ENCODE measurements at regions not wholly inside any gene's neighbourhood (a gene's known extent, or its start where the extent isn't known, plus 50 kb on each side); places are given as distances from the start of the nearest gene placed in this dataset.

DNA sequence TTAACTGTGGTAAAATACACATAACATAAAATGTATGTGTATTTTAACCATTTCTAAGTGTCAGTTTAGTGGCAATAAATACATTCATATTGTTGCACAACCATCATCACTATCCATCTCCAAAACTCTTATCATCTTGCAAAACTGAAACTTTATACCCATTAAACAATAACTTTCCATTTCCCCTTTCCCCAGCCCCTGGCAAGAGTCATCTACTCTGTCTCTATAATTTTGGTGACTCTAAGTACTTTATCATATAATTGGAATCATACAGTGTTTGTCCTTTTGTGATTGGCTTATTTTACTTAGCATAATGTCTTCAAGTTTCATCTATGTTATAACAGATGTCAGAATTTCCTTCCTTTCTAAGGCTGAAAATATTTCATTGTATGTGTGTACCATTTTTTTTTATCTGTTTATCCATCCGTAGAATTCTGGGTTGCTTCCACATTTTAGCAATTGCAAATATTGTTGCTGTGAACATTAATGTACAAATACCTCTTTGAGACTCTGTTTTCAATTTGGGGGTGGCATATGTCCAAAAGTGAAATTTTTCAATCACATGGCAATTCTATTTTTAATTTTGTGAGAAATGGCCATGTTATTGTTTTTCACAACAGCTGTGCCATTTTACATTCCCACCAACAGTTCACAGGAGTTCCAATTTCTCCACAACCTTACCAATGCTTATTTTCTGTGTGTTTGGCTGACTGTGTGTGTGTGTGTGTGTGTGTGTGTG lies 153.9 kb upstream of the GORAB start:
- no peaks in the 10 kb centered on the region for H3K27me3 ChIP-seq (ENCODE audit: low read depth, low read length)
- no peak overlapping the region for H3K4me3 ChIP-seq (ENCODE audit: low read length)
- H3K27ac ChIP-seq (ENCODE audit: low read length) = no peak overlapping the region
- H3K4me1 ChIP-seq (ENCODE audit: low read length) = no peaks in the 10 kb centered on the region
- no peaks in the 10 kb centered on the region for H3K79me2 ChIP-seq (ENCODE audit: low read length)
- TF ChIP-seq, protein P1, sequence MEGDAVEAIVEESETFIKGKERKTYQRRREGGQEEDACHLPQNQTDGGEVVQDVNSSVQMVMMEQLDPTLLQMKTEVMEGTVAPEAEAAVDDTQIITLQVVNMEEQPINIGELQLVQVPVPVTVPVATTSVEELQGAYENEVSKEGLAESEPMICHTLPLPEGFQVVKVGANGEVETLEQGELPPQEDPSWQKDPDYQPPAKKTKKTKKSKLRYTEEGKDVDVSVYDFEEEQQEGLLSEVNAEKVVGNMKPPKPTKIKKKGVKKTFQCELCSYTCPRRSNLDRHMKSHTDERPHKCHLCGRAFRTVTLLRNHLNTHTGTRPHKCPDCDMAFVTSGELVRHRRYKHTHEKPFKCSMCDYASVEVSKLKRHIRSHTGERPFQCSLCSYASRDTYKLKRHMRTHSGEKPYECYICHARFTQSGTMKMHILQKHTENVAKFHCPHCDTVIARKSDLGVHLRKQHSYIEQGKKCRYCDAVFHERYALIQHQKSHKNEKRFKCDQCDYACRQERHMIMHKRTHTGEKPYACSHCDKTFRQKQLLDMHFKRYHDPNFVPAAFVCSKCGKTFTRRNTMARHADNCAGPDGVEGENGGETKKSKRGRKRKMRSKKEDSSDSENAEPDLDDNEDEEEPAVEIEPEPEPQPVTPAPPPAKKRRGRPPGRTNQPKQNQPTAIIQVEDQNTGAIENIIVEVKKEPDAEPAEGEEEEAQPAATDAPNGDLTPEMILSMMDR (IDR thresholded peaks at IDR 0.05; ENCODE audit: low read depth, low read length) = no peak
- H2AFZ ChIP-seq (ENCODE audit: low read depth, low read length) = no peak overlapping the region
- no peak overlapping the region for H3K9ac ChIP-seq (ENCODE audit: low read length)
- H3K9me3 ChIP-seq (ENCODE audit: insufficient read depth, low read length) = no peaks in the 10 kb centered on the region
- no peak overlapping the region for H3K4me2 ChIP-seq (ENCODE audit: low read length)
- H4K20me1 ChIP-seq (ENCODE audit: insufficient read depth, low read length) = no peaks in the 10 kb centered on the region
- H3K36me3 ChIP-seq (replicated peaks; ENCODE audit: low read depth, low read length) = no peaks in the 10 kb centered on the region

DNA sequence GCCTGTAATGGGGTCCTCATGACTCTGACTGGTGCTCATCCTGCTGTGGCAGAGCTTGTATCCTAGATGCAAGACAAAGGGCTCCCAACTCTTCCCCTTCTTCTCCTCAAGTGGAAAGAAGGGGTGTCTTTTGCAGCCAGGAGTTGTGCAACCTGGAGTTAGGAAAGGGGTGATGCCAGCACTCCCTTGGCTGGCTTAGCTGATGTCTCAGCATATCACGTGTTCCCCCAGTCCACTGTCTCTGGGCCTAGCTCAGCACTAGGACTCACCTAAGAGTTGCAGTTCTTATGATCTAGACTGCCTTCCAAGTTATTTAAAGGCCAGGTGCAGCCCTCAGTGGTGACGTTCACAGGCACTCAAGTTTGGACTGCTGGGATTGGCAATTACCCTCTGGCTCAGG lies 146.2 kb upstream of the GORAB start:
- TF ChIP-seq, protein P1 (IDR thresholded peaks at IDR 0.05; ENCODE audit: low read depth, low read length) = no peak
- no peak for TF ChIP-seq EZH2phosphoT487 (IDR thresholded peaks at IDR 0.05; ENCODE audit: low read depth)
- H2AFZ ChIP-seq (ENCODE audit: low read depth, low read length) = no peak overlapping the region
- peaks cover 3% of the 10 kb centered on the region; the same call in 1 of the 2 replicates for H3K4me1 ChIP-seq (ENCODE audit: low read length)
- no peak overlapping the region for H3K9ac ChIP-seq (ENCODE audit: low read length)
- H3K9me3 ChIP-seq (ENCODE audit: insufficient read depth, low read length) = no peaks in the 10 kb centered on the region
- H3K27me3 ChIP-seq (ENCODE audit: low read depth, low read length) = no peaks in the 10 kb centered on the region
- H3K4me3 ChIP-seq (ENCODE audit: low read length) = no peak overlapping the region
- H3K27ac ChIP-seq (ENCODE audit: low read length) = no peak overlapping the region
- H3K79me2 ChIP-seq (ENCODE audit: low read length) = no peaks in the 10 kb centered on the region
- H3K4me2 ChIP-seq (ENCODE audit: low read length) = no peak overlapping the region
- no peaks in the 10 kb centered on the region for H3K36me3 ChIP-seq (replicated peaks; ENCODE audit: low read depth, low read length)
- H4K20me1 ChIP-seq (ENCODE audit: insufficient read depth, low read length) = no peaks in the 10 kb centered on the region

DNA sequence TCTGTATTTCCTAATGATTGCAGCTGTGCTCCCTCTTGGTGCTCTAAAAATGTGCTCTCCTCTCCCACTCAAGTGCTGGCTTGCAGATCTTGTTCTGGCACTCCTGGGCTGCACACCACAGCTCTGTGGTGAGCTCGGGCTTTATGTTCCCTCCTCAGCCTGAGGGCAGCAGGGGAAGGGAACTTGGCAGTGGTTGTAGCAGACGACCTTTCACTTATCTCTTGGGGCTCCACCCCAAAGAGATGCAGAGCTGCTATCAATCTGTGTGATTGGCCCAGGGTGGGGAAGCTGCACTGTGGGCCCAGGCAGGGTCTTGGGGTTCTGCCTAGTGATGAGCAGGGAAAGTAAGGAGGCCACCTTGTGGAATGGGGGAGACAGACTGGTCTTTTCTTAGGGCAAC lies 143.5 kb upstream of the GORAB start:
- H3K9ac ChIP-seq (ENCODE audit: low read length) = no peak overlapping the region
- H3K27ac ChIP-seq (ENCODE audit: low read length) = no peak overlapping the region
- no peak for TF ChIP-seq EZH2phosphoT487 (IDR thresholded peaks at IDR 0.05; ENCODE audit: low read depth)
- TF ChIP-seq, protein P1 (IDR thresholded peaks at IDR 0.05; ENCODE audit: low read depth, low read length) = no peak
- H2AFZ ChIP-seq (ENCODE audit: low read depth, low read length) = no peak overlapping the region
- H3K79me2 ChIP-seq (ENCODE audit: low read length) = no peaks in the 10 kb centered on the region
- no peaks in the 10 kb centered on the region for H3K9me3 ChIP-seq (ENCODE audit: insufficient read depth, low read length)
- no peaks in the 10 kb centered on the region for H4K20me1 ChIP-seq (ENCODE audit: insufficient read depth, low read length)
- H3K4me1 ChIP-seq (ENCODE audit: low read length) = peaks cover 4% of the 10 kb centered on the region; the same call in 1 of the 2 replicates
- no peaks in the 10 kb centered on the region for H3K36me3 ChIP-seq (replicated peaks; ENCODE audit: low read depth, low read length)
- H3K4me2 ChIP-seq (ENCODE audit: low read length) = no peak overlapping the region
- no peaks in the 10 kb centered on the region for H3K27me3 ChIP-seq (ENCODE audit: low read depth, low read length)
- H3K4me3 ChIP-seq (ENCODE audit: low read length) = no peak overlapping the region

DNA sequence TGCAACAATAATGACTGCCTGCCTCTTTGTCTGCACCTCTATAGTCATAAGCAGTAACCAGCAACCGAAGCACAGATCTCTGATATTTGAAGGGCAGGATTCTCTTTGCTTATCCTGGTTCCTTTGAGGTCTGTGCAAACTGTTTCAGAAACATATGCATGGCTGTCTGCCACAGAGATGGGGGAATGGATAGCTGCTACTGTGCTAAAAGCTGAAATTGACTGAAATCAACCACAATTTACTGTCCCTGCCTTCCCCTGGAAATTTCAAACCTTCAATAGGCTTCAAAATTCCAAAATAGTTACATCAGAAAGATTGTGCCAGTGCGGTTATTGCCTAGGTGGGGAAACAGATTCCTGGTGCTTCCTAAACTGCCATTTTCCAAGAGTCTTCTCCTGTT lies 136.8 kb upstream of the GORAB start:
- H3K4me3 ChIP-seq (ENCODE audit: low read length) = no peak overlapping the region
- TF ChIP-seq, protein P1 (IDR thresholded peaks at IDR 0.05; ENCODE audit: low read depth, low read length) = no peak
- TF ChIP-seq EZH2phosphoT487 (IDR thresholded peaks at IDR 0.05; ENCODE audit: low read depth) = no peak
- H3K4me1 ChIP-seq (ENCODE audit: low read length) = peaks cover 4% of the 10 kb centered on the region; the same call in 1 of the 2 replicates
- no peak overlapping the region for H2AFZ ChIP-seq (ENCODE audit: low read depth, low read length)
- no peaks in the 10 kb centered on the region for H3K36me3 ChIP-seq (replicated peaks; ENCODE audit: low read depth, low read length)
- H3K79me2 ChIP-seq (ENCODE audit: low read length) = no peaks in the 10 kb centered on the region
- H3K9me3 ChIP-seq (ENCODE audit: insufficient read depth, low read length) = no peaks in the 10 kb centered on the region
- H3K27me3 ChIP-seq (ENCODE audit: low read depth, low read length) = no peaks in the 10 kb centered on the region
- no peak overlapping the region for H3K9ac ChIP-seq (ENCODE audit: low read length)
- H3K4me2 ChIP-seq (ENCODE audit: low read length) = no peak overlapping the region
- H4K20me1 ChIP-seq (ENCODE audit: insufficient read depth, low read length) = no peaks in the 10 kb centered on the region
- no peak overlapping the region for H3K27ac ChIP-seq (ENCODE audit: low read length)

All from OCI-LY3 (cell line).